ENCODE measurements at regions not wholly inside any gene's neighbourhood (a gene's known extent, or its start where the extent isn't known, plus 50 kb on each side); places are given as distances from the start of the nearest gene placed in this dataset.

DNA sequence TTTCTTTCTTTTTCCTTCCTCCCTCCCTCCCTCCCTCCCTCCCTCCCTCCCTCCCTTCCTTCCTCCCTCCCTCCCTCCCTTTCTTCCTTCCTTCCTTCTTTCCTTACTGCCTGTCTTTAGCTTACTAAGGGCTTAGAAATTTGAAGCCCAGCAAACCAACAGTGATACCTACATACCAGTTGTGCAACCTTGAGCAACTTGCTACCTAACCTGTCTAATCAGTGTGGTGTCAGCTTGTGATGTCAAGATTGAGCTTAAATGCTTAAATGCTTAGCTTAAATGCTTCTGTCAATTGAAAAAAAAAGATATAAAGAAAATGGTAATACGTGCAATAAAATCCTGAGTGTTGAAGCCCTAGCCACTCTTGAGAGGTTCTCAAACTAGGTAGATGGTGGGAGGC, 728.6 kb downstream of the TRIML1 start:
- in situ Hi-C loops (cut with HindIII; ENCODE audit: low pct_unique_long_range_greater_than_20kb, low sequenced_read_pairs) (no loop called here), intact Hi-C loops (cut with micrococcal nuclease; ENCODE audit: unreplicated experiment) (no loop called here)
- ChIA-PET CTCF (no interaction called here), POLR2A (no interaction called here)
- TF ChIP-seq SIN3A (IDR thresholded peaks at IDR 0.05; ENCODE audit: borderline replicate concordance, insufficient read depth, low read depth, low read length) = no peak
- no peak for TF ChIP-seq POLR2AphosphoS5 (IDR thresholded peaks at IDR 0.05; ENCODE audit: low read depth, low read length)
- TF ChIP-seq TCF7L2 (IDR thresholded peaks at IDR 0.05; ENCODE audit: low read depth, low read length) = no peak
- TF ChIP-seq, protein P1, sequence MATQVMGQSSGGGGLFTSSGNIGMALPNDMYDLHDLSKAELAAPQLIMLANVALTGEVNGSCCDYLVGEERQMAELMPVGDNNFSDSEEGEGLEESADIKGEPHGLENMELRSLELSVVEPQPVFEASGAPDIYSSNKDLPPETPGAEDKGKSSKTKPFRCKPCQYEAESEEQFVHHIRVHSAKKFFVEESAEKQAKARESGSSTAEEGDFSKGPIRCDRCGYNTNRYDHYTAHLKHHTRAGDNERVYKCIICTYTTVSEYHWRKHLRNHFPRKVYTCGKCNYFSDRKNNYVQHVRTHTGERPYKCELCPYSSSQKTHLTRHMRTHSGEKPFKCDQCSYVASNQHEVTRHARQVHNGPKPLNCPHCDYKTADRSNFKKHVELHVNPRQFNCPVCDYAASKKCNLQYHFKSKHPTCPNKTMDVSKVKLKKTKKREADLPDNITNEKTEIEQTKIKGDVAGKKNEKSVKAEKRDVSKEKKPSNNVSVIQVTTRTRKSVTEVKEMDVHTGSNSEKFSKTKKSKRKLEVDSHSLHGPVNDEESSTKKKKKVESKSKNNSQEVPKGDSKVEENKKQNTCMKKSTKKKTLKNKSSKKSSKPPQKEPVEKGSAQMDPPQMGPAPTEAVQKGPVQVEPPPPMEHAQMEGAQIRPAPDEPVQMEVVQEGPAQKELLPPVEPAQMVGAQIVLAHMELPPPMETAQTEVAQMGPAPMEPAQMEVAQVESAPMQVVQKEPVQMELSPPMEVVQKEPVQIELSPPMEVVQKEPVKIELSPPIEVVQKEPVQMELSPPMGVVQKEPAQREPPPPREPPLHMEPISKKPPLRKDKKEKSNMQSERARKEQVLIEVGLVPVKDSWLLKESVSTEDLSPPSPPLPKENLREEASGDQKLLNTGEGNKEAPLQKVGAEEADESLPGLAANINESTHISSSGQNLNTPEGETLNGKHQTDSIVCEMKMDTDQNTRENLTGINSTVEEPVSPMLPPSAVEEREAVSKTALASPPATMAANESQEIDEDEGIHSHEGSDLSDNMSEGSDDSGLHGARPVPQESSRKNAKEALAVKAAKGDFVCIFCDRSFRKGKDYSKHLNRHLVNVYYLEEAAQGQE (IDR thresholded peaks at IDR 0.05; ENCODE audit: insufficient read depth in 1 of 2, low read depth in 2 of 2, low read length in 1 of 2) = no peak
- TF ChIP-seq, protein P2, sequence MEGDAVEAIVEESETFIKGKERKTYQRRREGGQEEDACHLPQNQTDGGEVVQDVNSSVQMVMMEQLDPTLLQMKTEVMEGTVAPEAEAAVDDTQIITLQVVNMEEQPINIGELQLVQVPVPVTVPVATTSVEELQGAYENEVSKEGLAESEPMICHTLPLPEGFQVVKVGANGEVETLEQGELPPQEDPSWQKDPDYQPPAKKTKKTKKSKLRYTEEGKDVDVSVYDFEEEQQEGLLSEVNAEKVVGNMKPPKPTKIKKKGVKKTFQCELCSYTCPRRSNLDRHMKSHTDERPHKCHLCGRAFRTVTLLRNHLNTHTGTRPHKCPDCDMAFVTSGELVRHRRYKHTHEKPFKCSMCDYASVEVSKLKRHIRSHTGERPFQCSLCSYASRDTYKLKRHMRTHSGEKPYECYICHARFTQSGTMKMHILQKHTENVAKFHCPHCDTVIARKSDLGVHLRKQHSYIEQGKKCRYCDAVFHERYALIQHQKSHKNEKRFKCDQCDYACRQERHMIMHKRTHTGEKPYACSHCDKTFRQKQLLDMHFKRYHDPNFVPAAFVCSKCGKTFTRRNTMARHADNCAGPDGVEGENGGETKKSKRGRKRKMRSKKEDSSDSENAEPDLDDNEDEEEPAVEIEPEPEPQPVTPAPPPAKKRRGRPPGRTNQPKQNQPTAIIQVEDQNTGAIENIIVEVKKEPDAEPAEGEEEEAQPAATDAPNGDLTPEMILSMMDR (IDR thresholded peaks at IDR 0.05) = no peak
- DNase-seq (ENCODE audit: low read depth, low spot score) (no peak), ATAC-seq (no peak)
- Histone ChIP-seq H3K36me3 (ENCODE audit: control insufficient read depth, insufficient read depth, low read length) (no peaks in the 10 kb centered on the region), H3K4me1 (ENCODE audit: control insufficient read depth, insufficient read depth, low read length) (no peaks in the 10 kb centered on the region), H3K4me3 (ENCODE audit: low read depth in 2 of 2, low read length in 2 of 2) (no peak overlapping the region), H3K27ac (ENCODE audit: low read length) (no peak overlapping the region), H3K27me3 (ENCODE audit: control insufficient read depth, insufficient read depth, low read length) (no peaks in the 10 kb centered on the region), H3K9me3 (ENCODE audit: control insufficient read depth, insufficient read depth, low read depth, low read length) (no peaks in the 10 kb centered on the region)
- no TSS peak for BruUV-seq (replicated peaks)

DNA sequence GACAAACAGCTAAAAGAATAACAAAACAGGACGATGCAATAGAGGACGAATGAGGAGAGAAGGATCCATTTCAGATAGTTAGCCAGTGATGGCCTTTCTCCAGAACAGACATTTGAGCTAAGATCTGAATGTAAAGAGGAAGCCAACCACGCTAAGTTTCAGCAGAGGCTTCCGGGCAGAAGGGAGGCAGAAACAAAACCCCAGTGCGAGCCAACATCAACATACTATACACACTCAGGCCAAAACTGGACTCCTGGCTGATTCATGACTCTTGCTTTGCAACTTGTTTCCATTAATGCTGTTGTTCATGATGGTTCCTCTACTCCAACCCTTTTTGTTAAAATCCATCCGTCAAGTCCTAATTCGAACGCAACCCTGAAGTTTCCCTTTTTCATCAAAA, 730.3 kb downstream of the TRIML1 start:
- no TSS peak for BruUV-seq (replicated peaks)
- intact Hi-C loops (cut with micrococcal nuclease; ENCODE audit: unreplicated experiment) (no loop called here), in situ Hi-C loops (cut with HindIII; ENCODE audit: low pct_unique_long_range_greater_than_20kb, low sequenced_read_pairs) (no loop called here)
- ATAC-seq (no peak), DNase-seq (ENCODE audit: low read depth, low spot score) (no peak)
- H3K36me3 ChIP-seq (ENCODE audit: control insufficient read depth, insufficient read depth, low read length) = no peaks in the 10 kb centered on the region
- no peak overlapping the region for H3K4me3 ChIP-seq (ENCODE audit: low read depth in 2 of 2, low read length in 2 of 2)
- ChIA-PET CTCF (no interaction called here), POLR2A (no interaction called here)
- H3K27ac ChIP-seq (ENCODE audit: low read length) = no peak overlapping the region
- H3K4me1 ChIP-seq (ENCODE audit: control insufficient read depth, insufficient read depth, low read length) = no peaks in the 10 kb centered on the region
- TF ChIP-seq SIN3A (IDR thresholded peaks at IDR 0.05; ENCODE audit: borderline replicate concordance, insufficient read depth, low read depth, low read length) = no peak
- H3K27me3 ChIP-seq (ENCODE audit: control insufficient read depth, insufficient read depth, low read length) = no peaks in the 10 kb centered on the region
- H3K9me3 ChIP-seq (ENCODE audit: control insufficient read depth, insufficient read depth, low read depth, low read length) = no peaks in the 10 kb centered on the region

DNA sequence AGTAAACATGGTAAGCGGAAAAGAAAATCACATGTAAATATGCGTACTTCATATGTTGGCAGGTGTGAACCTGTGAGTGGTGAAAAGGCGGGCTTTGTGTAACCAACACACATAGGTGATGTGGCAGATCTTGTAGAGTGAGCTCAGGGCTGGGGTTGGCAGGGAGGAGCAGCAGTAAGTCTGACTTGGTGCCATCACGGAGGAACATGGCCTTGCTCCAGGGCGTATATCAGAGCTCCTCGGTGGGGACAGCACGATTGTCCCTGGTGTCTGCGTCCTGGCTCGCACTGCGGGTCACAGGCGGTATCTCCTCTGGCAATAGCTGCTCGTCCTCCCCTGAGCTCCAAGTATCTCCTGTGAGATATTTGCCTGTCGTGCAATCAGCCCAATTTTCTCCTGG, 733.6 kb downstream of the TRIML1 start:
- H3K36me3 ChIP-seq (ENCODE audit: control insufficient read depth, insufficient read depth, low read length) = no peaks in the 10 kb centered on the region
- H3K4me1 ChIP-seq (ENCODE audit: control insufficient read depth, insufficient read depth, low read length) = no peaks in the 10 kb centered on the region
- H3K9me3 ChIP-seq (ENCODE audit: control insufficient read depth, insufficient read depth, low read depth, low read length) = no peaks in the 10 kb centered on the region
- intact Hi-C loops (cut with micrococcal nuclease; ENCODE audit: unreplicated experiment) (no loop called here), in situ Hi-C loops (cut with HindIII; ENCODE audit: low pct_unique_long_range_greater_than_20kb, low sequenced_read_pairs) (no loop called here)
- H3K27me3 ChIP-seq (ENCODE audit: control insufficient read depth, insufficient read depth, low read length) = no peaks in the 10 kb centered on the region
- H3K27ac ChIP-seq (ENCODE audit: low read length) = no peak overlapping the region
- ChIA-PET POLR2A (no interaction called here), CTCF (no interaction called here)
- no TSS peak for BruUV-seq (replicated peaks)
- ATAC-seq = no peak
- no peak overlapping the region for H3K4me3 ChIP-seq (ENCODE audit: low read depth in 2 of 2, low read length in 2 of 2)
- TF ChIP-seq, protein P1 (IDR thresholded peaks at IDR 0.05; ENCODE audit: insufficient read depth in 1 of 2, low read depth in 2 of 2, low read length in 1 of 2) = no peak
- TF ChIP-seq, protein P2 (IDR thresholded peaks at IDR 0.05) = no peak
- TF ChIP-seq TCF7L2 (IDR thresholded peaks at IDR 0.05; ENCODE audit: low read depth, low read length) (no peak), POLR2AphosphoS5 (IDR thresholded peaks at IDR 0.05; ENCODE audit: low read depth, low read length) (no peak), SIN3A (IDR thresholded peaks at IDR 0.05; ENCODE audit: borderline replicate concordance, insufficient read depth, low read depth, low read length) (no peak)
- no peak for DNase-seq (ENCODE audit: low read depth, low spot score)
